ENCODE measurements at regions not wholly inside any gene's neighbourhood (a gene's known extent, or its start where the extent isn't known, plus 50 kb on each side); places are given as distances from the start of the nearest gene placed in this dataset.
"Not testable (repeated sequence)": the region's sequence is repeated elsewhere in the genome, so short reads cannot be mapped to it uniquely, and the experiment has no call there.

DNA sequence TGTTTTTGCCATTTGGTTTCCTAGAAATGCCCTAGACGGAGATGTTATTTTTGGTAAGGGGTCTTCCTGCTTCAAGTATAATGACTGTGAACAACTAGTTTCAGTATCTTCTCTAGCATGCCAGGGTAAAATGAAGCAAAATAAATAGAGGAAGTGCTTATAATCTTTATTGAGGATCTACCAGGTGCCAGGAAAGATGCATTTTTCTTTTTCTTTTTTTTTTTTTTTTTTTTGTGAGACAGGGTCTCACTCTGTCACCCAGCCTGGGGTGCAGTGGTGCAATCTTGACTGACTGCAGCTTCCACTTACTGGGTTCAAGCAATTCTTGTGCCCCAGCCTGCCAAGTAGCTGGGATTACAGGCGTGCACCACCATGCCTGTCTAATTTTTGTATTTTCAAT, 146.6 kb upstream of the GRK3 start:
- not testable (repeated sequence) for DNase-seq (ENCODE audit: low spot score)

DNA sequence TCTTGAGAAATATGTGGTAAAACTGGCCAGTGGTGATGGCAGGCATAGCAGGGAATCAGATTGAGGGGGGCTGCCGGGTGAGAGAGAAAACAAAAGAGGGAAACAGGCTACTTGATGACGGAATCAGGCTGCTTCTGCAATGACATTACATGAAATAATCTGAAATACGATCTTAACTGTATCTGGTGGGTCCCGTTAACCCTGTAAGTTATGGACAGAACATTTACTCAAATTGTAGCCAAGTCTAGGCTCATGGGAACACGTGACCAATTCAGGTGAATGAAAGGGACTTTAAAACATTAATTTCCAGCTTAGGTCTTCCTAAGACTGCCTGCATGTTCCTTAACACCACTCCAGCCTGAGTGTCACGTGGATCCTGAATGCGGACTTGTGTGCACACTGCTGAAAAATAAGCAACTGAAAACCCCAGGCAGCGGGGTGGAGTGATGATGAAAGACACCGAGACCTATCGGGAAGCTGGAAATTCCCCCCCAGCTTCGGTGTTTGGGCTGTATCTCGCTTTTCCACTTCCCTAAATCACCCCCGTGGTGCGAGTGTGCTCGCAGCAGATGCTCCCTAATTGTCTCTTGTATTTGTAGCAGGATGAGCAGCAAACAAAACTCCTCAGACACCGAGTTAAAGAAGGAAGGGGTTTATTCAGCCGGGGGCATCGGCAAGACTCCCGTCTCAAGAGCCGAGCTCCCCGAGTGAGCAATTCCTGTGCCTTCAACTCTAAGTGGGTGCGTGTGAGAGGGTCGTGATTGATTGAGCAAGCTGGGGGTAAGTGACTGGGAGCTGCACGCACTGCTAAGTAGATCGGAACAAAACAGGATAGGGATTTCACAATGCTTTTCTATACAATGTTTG, 145.0 kb upstream of the GRK3 start:
- no peak for DNase-seq (ENCODE audit: low spot score)

DNA sequence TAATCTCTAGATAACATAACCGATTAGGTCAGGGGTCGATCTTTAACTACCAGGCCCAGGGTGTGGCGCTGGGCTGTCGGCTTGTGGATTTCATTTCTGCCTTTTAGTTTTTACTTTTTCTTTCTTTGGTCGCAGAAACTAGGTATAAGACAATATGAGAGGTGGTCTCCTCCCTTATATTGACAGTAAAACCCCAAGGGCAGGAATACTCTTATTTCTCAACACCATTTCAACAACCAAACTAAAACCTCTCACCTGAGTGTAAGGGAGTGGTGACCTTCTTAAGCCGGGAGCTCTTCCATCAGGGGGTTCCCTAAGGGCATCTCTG, 144.4 kb upstream of the GRK3 start:
- DNase-seq (ENCODE audit: low spot score): not testable (repeated sequence)

DNA sequence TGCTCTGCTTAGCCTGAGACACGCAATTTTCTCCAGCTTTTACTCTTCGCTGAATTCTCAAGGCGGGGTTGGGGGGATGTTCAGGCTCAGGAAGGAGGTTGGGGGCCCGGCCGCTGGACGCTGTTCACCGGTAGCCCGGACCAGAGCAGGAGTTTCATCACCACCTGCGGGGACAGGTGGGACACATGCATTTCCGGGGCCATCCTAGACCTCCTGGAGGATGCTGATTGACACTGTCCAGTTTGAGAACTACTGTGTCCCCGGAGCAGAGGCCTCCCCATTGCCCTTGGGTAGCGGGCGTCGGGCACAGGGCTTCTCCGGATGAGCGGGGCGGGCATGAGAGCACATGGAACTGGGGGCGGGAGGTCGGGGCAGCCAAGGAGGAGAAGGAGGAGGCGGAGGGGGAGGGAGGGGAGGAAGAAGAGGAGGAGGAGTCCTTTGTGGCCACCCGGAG, 144.0 kb upstream of the GRK3 start:
- no peak for DNase-seq (ENCODE audit: low spot score)

DNA sequence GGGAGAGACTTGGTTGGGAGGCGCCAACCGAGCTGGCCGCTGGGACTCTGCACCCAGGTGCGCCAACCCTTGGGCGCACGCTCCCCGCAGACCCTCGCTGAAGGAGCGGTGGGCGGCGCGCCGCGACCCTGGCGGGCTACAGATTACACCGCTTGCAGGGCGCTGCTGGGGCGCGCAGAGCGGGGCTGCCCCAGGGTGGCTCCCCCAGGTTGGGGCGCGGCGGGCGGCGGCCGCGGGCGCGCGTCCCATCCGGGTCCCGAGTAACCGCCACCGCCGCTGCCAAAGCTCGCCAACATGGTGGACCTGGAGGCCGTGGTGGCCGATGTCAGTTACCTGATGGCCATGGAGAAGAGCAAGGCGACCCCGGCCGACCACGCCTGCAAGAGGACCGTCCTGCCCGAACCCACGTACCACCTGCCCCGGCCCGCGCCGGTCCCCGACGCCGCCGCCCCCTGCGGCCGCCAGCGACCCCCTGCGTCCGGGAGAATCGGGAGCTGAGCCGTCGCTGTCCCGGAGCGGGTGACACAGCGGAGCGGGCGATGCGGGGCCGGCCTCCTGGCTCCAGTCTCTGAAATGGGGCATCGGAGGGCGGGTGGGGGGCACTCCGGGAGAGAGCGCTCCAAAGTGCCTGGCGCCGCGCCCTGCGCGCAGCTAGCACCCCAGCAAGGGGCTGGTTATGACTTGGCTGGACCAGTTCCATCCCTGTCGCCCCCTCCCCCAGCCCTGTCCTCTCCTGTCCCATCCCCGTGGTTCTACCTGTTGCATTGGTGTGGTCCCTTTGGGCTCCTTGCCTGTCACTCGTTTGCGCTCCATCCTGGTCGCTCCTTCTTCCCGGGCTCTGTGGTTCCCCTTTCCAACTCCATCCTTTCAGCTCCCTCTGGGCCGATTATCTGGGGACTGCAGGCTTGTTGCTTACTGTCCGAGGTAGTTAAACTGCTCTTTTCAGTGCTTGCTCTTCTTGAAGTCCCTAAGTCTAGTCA, 143.3 kb upstream of the GRK3 start:
- DNase-seq (ENCODE audit: low spot score): no peak

DNA sequence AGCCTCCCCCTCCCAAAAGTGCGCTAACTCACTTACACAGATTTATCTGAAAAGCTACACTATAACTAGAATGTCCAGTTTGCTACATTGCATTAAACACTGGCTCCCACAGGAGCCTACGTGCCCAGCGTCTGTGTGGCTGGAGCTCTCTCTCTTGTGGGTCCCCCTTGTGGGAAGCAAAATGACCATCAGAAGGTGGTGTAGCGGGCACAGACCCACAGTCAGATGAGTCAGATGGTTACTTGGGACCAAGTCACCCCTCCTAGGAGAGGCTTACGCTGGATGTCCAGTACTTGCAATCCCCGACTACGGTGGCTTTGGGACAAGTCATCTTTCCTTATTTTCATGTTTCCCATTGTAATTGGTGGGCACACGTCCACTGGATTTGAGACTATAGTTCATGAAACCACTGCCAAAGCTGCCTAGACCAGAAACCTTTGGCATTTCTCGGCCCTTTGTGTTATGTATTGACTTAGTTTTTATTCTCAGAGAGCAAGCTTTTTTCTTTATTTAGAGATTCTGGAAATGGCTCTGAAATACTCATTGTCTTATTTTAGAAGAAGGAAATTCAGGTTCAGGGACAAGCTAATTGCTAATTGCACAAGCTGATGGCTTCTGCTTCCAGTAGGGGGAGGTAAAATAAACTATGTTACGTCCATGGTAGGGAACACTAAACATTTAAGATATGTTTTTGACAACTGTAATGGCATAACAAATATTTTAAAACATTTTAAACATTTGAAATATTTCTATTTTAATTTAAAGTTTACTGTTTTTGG, 137.8 kb upstream of the GRK3 start:
- not testable (repeated sequence) for DNase-seq (ENCODE audit: low spot score)

DNA sequence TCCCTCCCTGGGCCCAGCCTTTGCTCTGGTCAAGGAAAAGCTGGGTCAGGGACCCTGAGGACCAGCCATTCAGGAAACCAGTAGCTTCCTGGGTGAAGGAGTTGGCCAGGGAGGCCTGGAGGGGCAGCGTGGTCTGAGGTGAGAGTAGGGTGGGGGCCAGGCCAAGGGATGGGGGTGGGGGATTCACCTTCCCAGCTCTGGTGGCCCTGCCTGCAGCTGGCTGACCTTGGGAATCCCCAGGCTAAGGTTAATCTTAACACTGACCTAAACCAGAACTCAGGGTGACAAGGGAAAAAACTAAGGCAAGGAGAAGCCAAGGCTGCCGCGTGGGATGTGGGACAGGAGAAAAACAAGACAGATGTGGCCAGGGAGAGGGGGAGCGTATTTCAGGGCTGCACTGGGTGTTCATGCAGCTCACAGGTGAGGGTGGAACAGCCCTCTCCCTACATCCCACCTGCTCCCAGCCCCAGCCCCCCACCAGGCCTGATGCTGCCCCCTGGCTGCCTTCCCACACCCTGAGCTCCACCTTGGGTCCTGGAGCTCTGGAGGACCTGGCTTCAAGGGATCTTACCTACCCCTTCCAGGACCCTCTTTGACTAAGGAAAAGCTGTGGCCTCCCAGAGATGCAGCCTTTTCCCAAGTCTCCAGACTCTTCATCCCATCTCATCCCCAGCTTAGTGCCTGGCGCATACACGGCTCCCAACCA, 132.7 kb upstream of the GRK3 start:
- not testable (repeated sequence) for DNase-seq (ENCODE audit: low spot score)

DNA sequence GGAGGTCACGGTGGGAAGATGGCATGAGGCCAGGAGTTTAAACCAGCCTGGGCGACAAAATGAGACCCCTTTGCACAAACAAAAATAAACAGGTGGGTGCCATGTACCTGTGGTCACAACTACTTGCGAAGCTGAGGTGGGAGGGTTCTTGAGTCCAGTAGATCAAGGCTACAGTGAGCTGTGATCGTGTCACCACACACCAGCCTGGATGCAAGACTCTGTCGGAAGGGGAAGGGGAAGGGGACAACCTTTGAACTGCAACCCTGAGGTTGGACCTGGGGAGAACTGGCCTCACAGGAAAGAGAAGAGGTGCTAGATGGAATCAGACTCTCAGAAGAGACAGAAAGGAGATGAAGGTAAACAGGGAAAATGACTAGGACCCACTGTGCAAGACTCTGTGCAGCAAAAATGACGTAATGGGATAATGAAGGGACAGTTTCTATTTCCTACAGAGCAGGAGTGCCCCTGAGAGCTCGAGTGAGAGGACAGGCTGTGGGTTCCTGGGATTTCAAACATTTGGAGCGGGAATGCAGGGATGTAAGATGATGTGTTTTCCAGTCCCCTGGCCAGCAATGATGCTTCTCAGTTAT, 131.0 kb upstream of the GRK3 start:
- not testable (repeated sequence) for DNase-seq (ENCODE audit: low spot score)

DNA sequence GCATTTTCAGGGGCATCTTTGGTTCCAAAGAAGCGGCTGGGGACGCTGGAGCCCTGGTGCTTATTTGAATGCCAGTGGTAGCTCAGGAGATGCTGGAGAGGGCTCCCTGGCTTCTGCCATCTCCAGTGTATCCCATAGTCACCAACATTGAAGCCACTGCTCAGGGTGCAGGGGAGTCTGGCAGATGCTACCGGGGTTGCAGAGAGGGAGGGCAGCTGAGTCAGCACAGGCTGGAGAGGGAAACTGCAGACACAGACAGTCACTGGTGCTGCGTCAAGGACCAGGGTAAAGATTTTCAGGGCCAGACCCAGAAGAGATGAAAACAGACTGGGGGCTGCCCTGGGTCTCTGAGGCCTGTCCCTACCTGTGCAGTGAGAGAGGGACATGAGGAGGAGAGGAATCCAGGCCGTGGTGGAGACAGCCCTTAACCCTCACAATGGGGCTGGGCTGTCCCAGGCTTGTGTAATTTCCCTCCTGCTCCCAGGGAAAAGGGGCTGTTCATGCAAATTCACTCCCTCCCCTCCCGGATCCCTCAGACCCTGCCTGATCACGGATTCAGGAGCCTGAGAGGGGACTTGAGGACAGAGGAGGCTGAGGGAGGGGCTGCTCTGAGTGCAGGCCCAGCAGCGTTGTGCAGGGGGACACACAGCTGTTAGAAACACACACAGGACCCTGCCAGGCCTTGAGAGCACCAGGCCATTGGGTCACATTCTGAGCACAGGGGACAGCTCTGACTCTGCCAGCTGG, 126.9 kb upstream of the GRK3 start:
- no peak for DNase-seq (ENCODE audit: low spot score)

DNA sequence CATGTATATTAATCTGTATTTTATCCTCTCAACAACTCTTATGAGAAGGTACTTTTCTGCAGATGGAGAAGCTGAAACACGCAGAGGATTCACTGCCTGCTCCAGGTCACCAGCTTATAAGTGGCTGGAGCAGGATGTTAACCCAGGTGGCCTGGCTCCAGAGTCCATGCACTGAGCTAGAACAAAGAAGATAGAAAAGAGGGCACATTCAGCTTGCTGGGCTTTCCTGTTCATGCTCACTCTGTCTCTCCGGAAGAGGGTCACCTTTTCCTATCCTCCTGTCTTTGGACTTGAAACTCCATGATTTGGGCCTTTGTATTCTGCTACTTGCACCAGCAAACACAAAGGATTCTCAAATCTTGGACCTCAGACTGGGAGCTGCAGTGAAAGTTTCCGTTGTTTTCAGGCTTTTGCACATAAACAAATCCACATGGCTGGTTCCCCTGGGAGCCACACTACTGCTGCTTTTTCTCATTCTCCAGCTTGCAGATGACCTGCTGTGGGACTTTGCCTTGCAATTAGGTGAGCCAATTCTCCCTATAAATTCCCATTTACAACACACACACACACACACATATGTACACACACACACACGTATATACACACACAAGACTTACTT, 117.3 kb upstream of the GRK3 start:
- DNase-seq (ENCODE audit: low spot score): no peak

DNA sequence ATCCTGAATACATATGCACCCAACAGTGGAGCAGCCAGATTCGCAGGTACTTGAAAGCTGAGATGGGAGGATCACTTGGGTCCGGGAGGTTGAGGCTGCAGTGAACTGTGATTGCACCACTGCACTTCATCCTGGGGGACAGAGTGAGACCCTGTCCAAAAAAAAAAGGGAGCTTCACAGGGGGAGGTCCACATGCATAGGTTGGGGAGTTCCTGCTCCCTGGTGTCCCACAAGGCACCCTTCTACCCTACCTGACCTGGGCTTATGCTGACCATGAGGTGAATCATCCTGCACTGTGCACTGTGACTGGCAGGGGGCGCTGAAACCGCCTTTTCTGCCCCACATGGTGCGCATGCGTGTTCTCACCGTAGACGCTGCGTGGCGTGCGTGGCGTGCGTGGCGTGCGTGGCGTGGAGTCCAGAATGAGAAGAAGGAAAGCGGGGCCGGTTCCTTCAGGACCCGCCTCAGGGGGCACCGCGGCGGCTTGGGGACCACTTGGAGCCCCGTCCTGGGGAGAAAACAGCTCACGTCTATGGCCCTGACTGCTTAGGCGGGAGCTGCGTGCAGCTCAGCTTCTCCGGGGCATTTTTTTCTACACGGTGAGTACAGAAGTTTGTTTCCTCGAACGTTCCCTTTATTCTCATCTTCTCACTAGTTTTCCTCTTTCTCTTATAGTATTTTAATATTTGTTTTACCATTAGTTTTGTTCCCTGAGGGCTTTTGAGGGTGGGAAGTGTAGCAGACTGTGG, 116.6 kb upstream of the GRK3 start:
- DNase-seq (ENCODE audit: low spot score): peak; percentile 98

DNA sequence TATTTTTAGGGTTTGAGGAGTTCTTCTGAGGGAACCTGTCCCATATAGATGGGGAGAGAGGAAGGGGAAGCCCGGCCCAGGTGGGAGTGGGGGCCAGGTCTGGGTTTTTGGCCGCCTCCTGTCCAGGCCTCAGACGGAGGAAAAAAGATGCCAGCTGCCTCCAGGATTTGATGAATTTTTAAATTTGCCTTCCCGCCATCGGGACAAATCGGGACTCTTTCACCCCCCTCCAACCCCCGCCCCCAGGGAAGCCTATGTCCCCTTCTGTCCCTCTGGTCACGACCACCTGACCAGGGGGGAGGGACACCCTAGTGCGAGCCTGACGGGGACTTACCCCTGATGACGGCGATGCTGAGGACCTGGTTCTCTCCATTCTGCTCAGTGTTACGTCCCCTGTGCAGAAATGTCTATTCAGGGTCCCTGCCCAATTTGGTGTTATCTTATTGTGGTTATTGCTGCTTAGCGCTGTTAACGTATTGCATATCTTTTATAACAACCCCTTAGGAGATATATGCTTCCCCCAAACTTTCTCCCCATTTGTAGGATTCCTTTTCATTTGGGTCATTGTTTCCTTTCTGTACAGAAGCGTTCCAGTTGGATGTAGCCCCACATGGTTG, 115.9 kb upstream of the GRK3 start:
- DNase-seq (ENCODE audit: low spot score): peak; percentile 42

DNA sequence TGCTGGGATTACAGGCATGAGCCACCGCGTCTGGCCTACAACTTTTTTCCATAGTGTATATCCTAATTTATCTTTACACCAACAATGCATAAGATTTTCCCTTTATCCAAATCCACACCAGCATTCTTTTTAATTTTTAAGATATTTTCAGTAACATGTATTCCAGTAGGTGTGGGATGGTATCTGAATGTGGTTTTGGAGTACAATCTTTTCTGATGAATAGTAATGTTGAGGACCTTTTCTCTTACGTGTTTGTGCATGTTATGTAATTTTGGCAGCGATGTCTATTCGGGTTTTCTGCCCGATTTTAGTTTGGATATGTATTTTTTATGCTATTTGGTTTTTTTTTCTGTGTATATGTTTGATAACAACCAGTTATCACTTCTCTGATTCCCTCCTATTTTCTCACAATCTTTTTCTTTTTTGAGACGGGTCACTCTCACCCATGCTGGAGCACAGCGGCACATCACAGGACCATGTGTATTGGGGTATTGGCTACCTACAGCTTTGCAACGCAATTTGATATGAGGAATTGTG, 114.6 kb upstream of the GRK3 start:
- DNase-seq (ENCODE audit: low spot score): no peak

DNA sequence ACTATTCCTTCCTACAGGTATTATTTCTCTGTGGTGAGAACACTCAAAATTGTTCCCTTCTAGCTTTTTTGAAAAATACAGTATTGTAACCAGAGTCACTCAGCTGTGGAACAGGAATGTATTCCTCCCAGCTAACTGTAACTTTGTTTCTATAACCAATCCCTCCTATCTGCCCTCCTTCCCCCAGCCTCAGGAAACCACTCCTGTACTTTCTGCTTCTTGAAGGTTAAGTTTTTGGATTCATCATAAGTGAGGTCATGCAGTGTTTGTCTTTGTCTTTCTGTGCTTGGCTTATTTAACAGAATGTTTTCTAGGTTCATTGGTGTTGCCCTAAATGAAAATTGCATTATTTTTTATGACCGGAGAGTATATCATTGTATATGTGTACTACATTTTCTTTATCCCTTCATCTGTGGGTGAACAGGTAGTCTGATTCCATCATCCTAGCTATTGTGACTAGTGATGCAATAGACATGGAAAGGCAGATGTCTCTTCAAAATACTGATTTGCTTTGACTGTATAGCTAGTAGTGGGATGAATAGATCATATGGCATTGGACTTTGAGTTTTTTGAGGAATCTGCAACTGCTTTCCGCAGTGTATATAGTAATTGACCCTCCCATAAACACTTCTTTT, 112.9 kb upstream of the GRK3 start:
- DNase-seq (ENCODE audit: low spot score): no peak

DNA sequence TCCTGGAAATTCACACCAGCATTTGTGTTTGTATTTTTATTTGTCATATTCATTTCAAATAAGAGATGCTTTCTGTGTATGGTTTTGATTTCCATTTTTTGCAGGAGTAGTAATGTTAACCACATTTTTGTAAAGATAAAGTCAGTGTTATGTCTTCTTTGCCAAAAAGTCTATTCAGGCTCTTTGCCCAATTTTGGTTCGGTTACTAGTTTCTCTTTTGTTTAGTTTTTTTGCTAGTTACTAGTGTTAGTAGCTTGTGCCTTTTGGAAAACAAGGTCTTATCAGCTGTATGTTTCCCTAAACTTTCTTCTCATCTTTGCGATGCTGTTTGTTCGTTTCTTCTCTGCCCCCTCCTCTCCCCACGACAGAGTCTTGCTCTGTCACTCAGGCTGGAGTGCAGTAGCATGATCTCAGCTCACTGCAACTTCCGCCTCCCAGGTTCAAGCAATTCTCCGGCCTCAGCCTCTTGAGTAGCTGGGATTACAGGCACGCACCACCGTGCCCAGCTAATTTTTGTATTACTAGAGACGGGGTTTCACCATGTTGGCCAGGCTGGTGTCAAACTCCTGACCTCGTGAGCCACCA, 112.3 kb upstream of the GRK3 start:
- peak; percentile 35 for DNase-seq (ENCODE audit: low spot score)

DNA sequence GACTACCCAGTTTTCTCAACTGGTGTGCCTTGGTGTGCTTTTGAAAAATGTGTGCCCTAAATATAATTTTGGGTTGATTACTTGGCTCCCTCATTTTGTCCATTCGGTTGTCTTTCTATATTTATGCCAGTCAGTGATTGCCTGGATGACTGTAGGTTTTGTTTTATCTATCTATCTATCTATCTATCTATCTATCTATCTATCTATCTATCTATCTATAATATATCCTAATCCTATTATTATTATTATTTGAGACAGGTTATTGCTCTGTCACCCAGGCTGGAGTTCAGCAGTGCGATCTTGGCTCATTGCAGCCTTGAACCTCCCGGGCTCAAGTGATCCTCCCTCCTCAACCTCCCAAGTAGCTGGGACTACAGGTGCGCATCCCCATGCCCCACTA, 111.4 kb upstream of the GRK3 start:
- DNase-seq (ENCODE audit: low spot score): no peak

DNA sequence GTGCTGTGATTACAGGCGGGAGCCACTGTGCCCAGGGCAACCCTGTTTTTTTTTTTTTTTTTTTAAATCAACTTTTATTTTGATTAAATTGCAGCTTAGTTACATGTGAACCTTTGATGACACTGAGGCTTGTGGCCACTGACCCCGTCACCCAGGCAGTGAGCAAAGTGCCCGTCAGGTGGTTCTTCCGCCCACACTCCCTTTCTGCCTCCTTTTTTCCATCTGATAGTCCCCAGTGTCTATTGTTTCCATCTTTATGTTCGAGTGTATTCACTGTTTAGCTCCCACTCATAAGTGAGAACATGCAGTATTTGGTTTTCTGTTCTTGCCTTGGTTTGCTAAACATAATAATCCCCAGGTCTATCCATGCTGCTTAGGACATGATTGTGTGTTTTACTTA, 110.9 kb upstream of the GRK3 start:
- DNase-seq (ENCODE audit: low spot score): no peak
